ENCODE measurements at regions not wholly inside any gene's neighbourhood (a gene's known extent, or its start where the extent isn't known, plus 50 kb on each side); places are given as distances from the start of the nearest gene placed in this dataset.
A peak's percentile ranks its signal among the peaks of the same experiment; 100 is the strongest.
"Not testable (repeated sequence)": the region's sequence is repeated elsewhere in the genome, so short reads cannot be mapped to it uniquely, and the experiment has no call there.

DNA sequence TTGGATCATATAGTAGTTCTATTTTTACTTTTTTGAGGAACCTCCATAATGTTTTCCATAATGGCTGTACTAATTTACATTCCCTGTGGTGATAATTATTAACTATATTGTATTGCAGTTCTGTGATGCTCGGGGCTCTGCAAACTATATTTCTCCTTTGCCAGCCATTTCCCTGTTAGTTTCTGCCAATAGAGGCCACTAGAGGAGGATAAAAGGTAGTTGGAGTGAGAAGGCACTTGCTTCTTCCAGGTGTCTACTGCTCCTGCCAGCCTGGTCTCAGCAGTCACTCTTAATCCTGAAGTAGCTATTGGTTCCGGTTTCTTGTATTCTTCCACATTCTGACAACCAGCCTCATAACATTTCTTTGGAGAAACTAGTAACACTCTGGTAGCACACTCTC, 233.9 kb upstream of the GBE1 start:
- Histone ChIP-seq H2BK5ac (ENCODE audit: low read depth, low read length, poor library complexity) (no peak overlapping the region), H3K79me2 (ENCODE audit: control insufficient read depth, insufficient read depth, low read length, poor library complexity) (no peaks in the 10 kb centered on the region), H2AK5ac (ENCODE audit: low read length) (no peak overlapping the region), H3K4ac (ENCODE audit: low read depth, low read length) (no peak overlapping the region), H3K23ac (ENCODE audit: low read length) (no peak overlapping the region), H4K12ac (ENCODE audit: low read depth, low read length) (no peak overlapping the region), H3K14ac (ENCODE audit: low read length) (no peak overlapping the region), H3K79me1 (ENCODE audit: low read length) (no peaks in the 10 kb centered on the region), H2BK120ac (ENCODE audit: insufficient read depth, low read length, poor library complexity) (no peak overlapping the region), H3K18ac (ENCODE audit: low read length) (no peak overlapping the region), H3K27me3 (ENCODE audit: insufficient read depth, low read length) (no peaks in the 10 kb centered on the region), H4K91ac (ENCODE audit: low read depth, low read length) (no peak overlapping the region), H3K4me2 (ENCODE audit: low read length) (no peak overlapping the region), H3K4me3 (ENCODE audit: low read depth, low read length) (no peak overlapping the region), H3K9ac (ENCODE audit: low read length) (no peak overlapping the region), H2BK12ac (ENCODE audit: low read length) (no peak overlapping the region), H3K36me3 (ENCODE audit: control insufficient read depth in 1 of 2, insufficient read depth in 2 of 2, low read length in 2 of 2) (no peaks in the 10 kb centered on the region), H3K9me3 (ENCODE audit: insufficient read depth, low read depth, low read length) (no peaks in the 10 kb centered on the region), H3K27ac (ENCODE audit: low read depth, low read length) (no peak overlapping the region), H4K8ac (ENCODE audit: low read depth, low read length) (no peak overlapping the region), H2AFZ (ENCODE audit: insufficient read depth, low read length, poor library complexity) (no peak overlapping the region), H3K4me1 (ENCODE audit: control insufficient read depth in 1 of 2, insufficient read depth in 2 of 2, low read length in 2 of 2) (no peaks in the 10 kb centered on the region)
- no CpG with 5 or more reads among the region's 2 CpGs for WGBS (ENCODE audit: extremely low coverage, insufficient coverage, insufficient read length)
- DNase-seq, result peak in 1 of 2 donors; percentile 11

DNA sequence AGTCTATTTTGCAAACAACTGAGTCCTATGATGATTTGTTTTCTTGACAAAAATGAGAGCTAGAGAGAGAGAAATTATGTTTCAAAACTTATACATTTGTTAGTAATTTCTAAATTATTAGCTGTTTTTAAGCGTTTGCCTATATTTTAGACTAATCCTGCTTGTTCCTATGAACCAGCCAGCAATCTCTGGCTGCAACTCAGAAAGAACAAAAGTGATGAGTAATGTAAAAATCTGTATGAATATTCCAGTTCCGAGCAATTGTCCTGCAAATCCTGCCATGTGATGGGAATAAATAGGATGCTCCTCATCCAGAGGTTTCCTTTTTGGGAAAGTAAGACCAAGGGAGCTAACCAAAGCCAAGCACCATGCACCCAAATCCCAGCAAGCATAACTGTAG, 228.3 kb upstream of the GBE1 start:
- Histone ChIP-seq H3K79me2 (ENCODE audit: control insufficient read depth, insufficient read depth, low read length, poor library complexity) (no peaks in the 10 kb centered on the region), H3K4ac (ENCODE audit: low read depth, low read length) (no peak overlapping the region)
- no CpG with 5 or more reads among the region's 2 CpGs for WGBS (ENCODE audit: extremely low coverage, insufficient coverage, insufficient read length)

DNA sequence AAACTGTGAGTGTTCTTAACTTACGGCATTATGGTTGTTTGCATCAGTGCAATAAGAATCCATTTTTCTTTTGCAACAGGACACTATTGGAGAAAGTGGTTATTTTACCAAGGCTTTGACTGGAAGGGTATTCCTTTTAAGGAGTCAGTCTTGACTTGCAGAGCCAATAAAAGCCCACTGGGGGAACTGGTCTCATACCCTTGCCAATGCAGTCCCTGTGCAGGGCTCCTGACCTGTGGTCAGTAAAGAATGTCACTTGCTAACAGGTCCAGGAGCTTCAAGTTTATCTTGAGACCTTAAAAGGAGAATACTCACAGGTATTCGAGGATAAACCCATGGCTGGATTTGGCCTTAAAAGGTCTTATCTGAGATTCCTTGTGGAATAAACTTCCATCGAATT, 227.8 kb upstream of the GBE1 start:
- Histone ChIP-seq H3K23ac (ENCODE audit: low read length) (no peak overlapping the region), H3K27ac (ENCODE audit: low read depth, low read length) (no peak overlapping the region), H4K12ac (ENCODE audit: low read depth, low read length) (no peak overlapping the region), H4K8ac (ENCODE audit: low read depth, low read length) (no peak overlapping the region), H2BK12ac (ENCODE audit: low read length) (no peak overlapping the region), H3K4me2 (ENCODE audit: low read length) (no peak overlapping the region), H3K14ac (ENCODE audit: low read length) (no peak overlapping the region), H2BK5ac (ENCODE audit: low read depth, low read length, poor library complexity) (no peak overlapping the region), H3K79me1 (ENCODE audit: low read length) (no peaks in the 10 kb centered on the region), H3K4ac (ENCODE audit: low read depth, low read length) (no peak overlapping the region), H3K4me3 (ENCODE audit: low read depth, low read length) (no peak overlapping the region), H2AK5ac (ENCODE audit: low read length) (no peak overlapping the region), H4K91ac (ENCODE audit: low read depth, low read length) (no peak overlapping the region), H3K79me2 (ENCODE audit: control insufficient read depth, insufficient read depth, low read length, poor library complexity) (no peaks in the 10 kb centered on the region), H3K36me3 (ENCODE audit: control insufficient read depth in 1 of 2, insufficient read depth in 2 of 2, low read length in 2 of 2) (no peaks in the 10 kb centered on the region), H3K18ac (ENCODE audit: low read length) (no peak overlapping the region), H3K9ac (ENCODE audit: low read length) (no peak overlapping the region), H3K27me3 (ENCODE audit: insufficient read depth, low read length) (no peaks in the 10 kb centered on the region), H3K9me3 (ENCODE audit: insufficient read depth, low read depth, low read length) (no peaks in the 10 kb centered on the region), H2BK120ac (ENCODE audit: insufficient read depth, low read length, poor library complexity) (no peak overlapping the region), H2AFZ (ENCODE audit: insufficient read depth, low read length, poor library complexity) (no peak overlapping the region), H3K4me1 (ENCODE audit: control insufficient read depth in 1 of 2, insufficient read depth in 2 of 2, low read length in 2 of 2) (no peaks in the 10 kb centered on the region)
- WGBS (ENCODE audit: extremely low coverage, insufficient coverage, insufficient read length), result no CpG with 5 or more reads among the region's 3 CpGs
- no peak for DNase-seq

More for the DNA sequence above, 228.3 kb upstream of the GBE1 start:
- H4K91ac ChIP-seq (ENCODE audit: low read depth, low read length), result no peak overlapping the region
- H4K12ac ChIP-seq (ENCODE audit: low read depth, low read length), result no peak overlapping the region
- no peak overlapping the region for H2AK5ac ChIP-seq (ENCODE audit: low read length)
- no peak overlapping the region for H3K14ac ChIP-seq (ENCODE audit: low read length)
- H4K8ac ChIP-seq (ENCODE audit: low read depth, low read length), result no peak overlapping the region
- H3K4me1 ChIP-seq (ENCODE audit: control insufficient read depth in 1 of 2, insufficient read depth in 2 of 2, low read length in 2 of 2), result no peaks in the 10 kb centered on the region
- no peak overlapping the region for H2AFZ ChIP-seq (ENCODE audit: insufficient read depth, low read length, poor library complexity)
- H3K36me3 ChIP-seq (ENCODE audit: control insufficient read depth in 1 of 2, insufficient read depth in 2 of 2, low read length in 2 of 2), result no peaks in the 10 kb centered on the region
- no peaks in the 10 kb centered on the region for H3K79me1 ChIP-seq (ENCODE audit: low read length)
- no peak overlapping the region for H3K18ac ChIP-seq (ENCODE audit: low read length)
- no peak overlapping the region for H2BK120ac ChIP-seq (ENCODE audit: insufficient read depth, low read length, poor library complexity)
- no peak overlapping the region for H3K9ac ChIP-seq (ENCODE audit: low read length)
- no peak overlapping the region for H3K27ac ChIP-seq (ENCODE audit: low read depth, low read length)
- H3K23ac ChIP-seq (ENCODE audit: low read length), result no peak overlapping the region
- no peak overlapping the region for H2BK5ac ChIP-seq (ENCODE audit: low read depth, low read length, poor library complexity)
- no peak overlapping the region for H3K4me2 ChIP-seq (ENCODE audit: low read length)
- no peaks in the 10 kb centered on the region for H3K27me3 ChIP-seq (ENCODE audit: insufficient read depth, low read length)
- DNase-seq, result no peak
- H3K4me3 ChIP-seq (ENCODE audit: low read depth, low read length), result no peak overlapping the region
- no peak overlapping the region for H2BK12ac ChIP-seq (ENCODE audit: low read length)
- H3K9me3 ChIP-seq (ENCODE audit: insufficient read depth, low read depth, low read length), result no peaks in the 10 kb centered on the region

DNA sequence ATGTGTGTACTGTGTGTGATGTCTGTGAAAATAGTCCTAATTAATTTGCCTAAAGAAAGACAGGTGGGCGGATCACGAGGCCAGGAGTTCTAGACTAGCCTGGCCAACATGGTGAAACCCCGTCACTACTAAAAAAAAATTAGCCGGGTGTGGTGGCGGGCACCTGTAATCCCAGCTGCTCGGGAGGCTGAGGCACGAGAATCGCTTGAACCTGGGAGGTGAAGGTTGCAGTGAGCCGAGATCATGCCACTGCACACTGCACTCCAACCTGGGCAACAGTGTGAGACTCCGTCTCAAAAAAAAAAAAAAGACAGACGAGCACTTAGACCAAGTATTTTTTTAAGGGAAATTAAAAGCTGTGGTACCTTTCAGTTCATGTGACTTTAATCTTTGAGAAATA, 226.0 kb upstream of the GBE1 start:
- DNase-seq; H3K27me3 ChIP-seq (ENCODE audit: insufficient read depth, low read length); H3K4ac ChIP-seq (ENCODE audit: low read depth, low read length); H4K12ac ChIP-seq (ENCODE audit: low read depth, low read length); H4K91ac ChIP-seq (ENCODE audit: low read depth, low read length); H3K4me1 ChIP-seq (ENCODE audit: control insufficient read depth in 1 of 2, insufficient read depth in 2 of 2, low read length in 2 of 2); H3K27ac ChIP-seq (ENCODE audit: low read depth, low read length); H3K9me3 ChIP-seq (ENCODE audit: insufficient read depth, low read depth, low read length); H2AFZ ChIP-seq (ENCODE audit: insufficient read depth, low read length, poor library complexity); H3K4me3 ChIP-seq (ENCODE audit: low read depth, low read length); H3K79me2 ChIP-seq (ENCODE audit: control insufficient read depth, insufficient read depth, low read length, poor library complexity); H2AK5ac ChIP-seq (ENCODE audit: low read length); H2BK120ac ChIP-seq (ENCODE audit: insufficient read depth, low read length, poor library complexity); H3K36me3 ChIP-seq (ENCODE audit: control insufficient read depth in 1 of 2, insufficient read depth in 2 of 2, low read length in 2 of 2); H3K14ac ChIP-seq (ENCODE audit: low read length); H3K18ac ChIP-seq (ENCODE audit: low read length); H2BK12ac ChIP-seq (ENCODE audit: low read length); H4K8ac ChIP-seq (ENCODE audit: low read depth, low read length); H3K23ac ChIP-seq (ENCODE audit: low read length); H3K79me1 ChIP-seq (ENCODE audit: low read length); H3K4me2 ChIP-seq (ENCODE audit: low read length); H2BK5ac ChIP-seq (ENCODE audit: low read depth, low read length, poor library complexity); H3K9ac ChIP-seq (ENCODE audit: low read length): not testable (repeated sequence)
- no CpG with 5 or more reads among the region's 11 CpGs for WGBS (ENCODE audit: extremely low coverage, insufficient coverage, insufficient read length)

Data from trophoblast cell (in vitro differentiated cells and primary cell).